CD14-positive monocyte (primary cell): ENCODE measurements at regions not wholly inside any gene's neighbourhood (a gene's known extent, or its start where the extent isn't known, plus 50 kb on each side); places are given as distances from the start of the nearest gene placed in this dataset.

Experiments used
- DNase-seq, 3 donors: peaks; one replicate each; pipeline ENCODE4 v3.0.0-alpha.2; 2011 to 2022
- H2AFZ ChIP-seq: 2 replicates; pipeline ENCODE4 v1.6.0; 2012; ENCODE audit warnings: mild to moderate bottlenecking, low read depth, low read length, inconsistent platforms; ENCODE audit not compliant: insufficient read depth, poor library complexity, severe bottlenecking
- H3K27ac ChIP-seq, 2 donors: 1 replicate in 1 of 2; 2 replicates in 1 of 2; pipeline ENCODE4 v1.5.1; 2012 to 2013; ENCODE audit warnings: low read length in 2 of 2, control low read depth in 1 of 2, inconsistent platforms in 1 of 2, low read depth in 1 of 2, mild to moderate bottlenecking in 1 of 2
- H3K27me3 ChIP-seq, 2 donors: one replicate each; pipeline versions ENCODE4 v1.6.0 to v1.6.1; 2011 to 2013; ENCODE audit warnings: low read length in 2 of 2; ENCODE audit not compliant: control insufficient read depth in 2 of 2, insufficient read depth in 2 of 2
- H3K36me3 ChIP-seq, 2 donors: replicated peaks in 1 of 2; 1 replicate in 1 of 2; 2 replicates in 1 of 2; pipeline versions ENCODE4 v1.5.1 to v1.6.1; 2012 to 2013; ENCODE audit warnings: low read length in 2 of 2, control low read depth in 1 of 2, inconsistent platforms in 1 of 2, mild to moderate bottlenecking in 1 of 2; ENCODE audit not compliant: insufficient read depth in 2 of 2, control insufficient read depth in 1 of 2
- H3K4me1 ChIP-seq, 2 donors: 1 replicate in 1 of 2; 2 replicates in 1 of 2; pipeline versions ENCODE4 v1.5.1 to v1.6.1; 2012 to 2013; ENCODE audit warnings: low read length in 2 of 2, control low read depth in 1 of 2, inconsistent platforms in 1 of 2, mild to moderate bottlenecking in 1 of 2, moderate library complexity in 1 of 2; ENCODE audit not compliant: insufficient read depth in 2 of 2, control insufficient read depth in 1 of 2
- H3K4me2 ChIP-seq: replicated peaks from 2 replicates; pipeline ENCODE3; 2012; ENCODE audit warnings: low read length, moderate library complexity, mild to moderate bottlenecking; ENCODE audit not compliant: poor library complexity, severe bottlenecking; ENCODE audit errors: extremely low read depth
- H3K4me3 ChIP-seq, 3 experiments: fragments of 200-600 bp in 1 of 3; sonication (generic) in 1 of 3; replicated peaks in 1 of 3; 1 replicate in 2 of 3; 2 replicates in 1 of 3; pipeline ENCODE4 v1.5.1; 2011 to 2013; ENCODE audit warnings: low read length in 3 of 3, mild to moderate bottlenecking in 3 of 3, control low read depth in 2 of 3, low read depth in 2 of 3, inconsistent platforms in 1 of 3, moderate library complexity in 1 of 3
- H3K79me2 ChIP-seq: 2 replicates; pipeline ENCODE4 v1.6.0; 2012; ENCODE audit warnings: mild to moderate bottlenecking, control low read depth, inconsistent platforms, low read length, moderate library complexity; ENCODE audit not compliant: insufficient read depth
- H3K9ac ChIP-seq: 2 replicates; pipeline ENCODE4 v1.6.0; 2017; ENCODE audit warnings: low read length, mild to moderate bottlenecking; ENCODE audit not compliant: insufficient read depth, poor library complexity, severe bottlenecking
- H3K9me3 ChIP-seq, 2 donors: replicated peaks in 1 of 2; 1 replicate in 1 of 2; 2 replicates in 1 of 2; pipeline versions ENCODE4 v1.5.1 to v1.6.1; 2012 to 2013; ENCODE audit warnings: low read length in 2 of 2, control low read depth in 1 of 2; ENCODE audit not compliant: control insufficient read depth in 1 of 2, insufficient read depth in 1 of 2
- H4K20me1 ChIP-seq: 2 replicates; pipeline ENCODE4 v1.6.0; 2012; ENCODE audit warnings: mild to moderate bottlenecking, low read length, control low read depth, moderate library complexity; ENCODE audit not compliant: insufficient read depth
- H3K27ac Mint-ChIP-seq, 7 donors: one replicate each; pipeline ENCODE4 v1.8.0; 2020; ENCODE audit warnings: mild to moderate bottlenecking in 7 of 7, mixed read lengths in 7 of 7, moderate library complexity in 6 of 7, inconsistent platforms in 2 of 7
- H3K27me3 Mint-ChIP-seq, 3 donors: one replicate each; pipeline ENCODE4 v1.8.0; 2021 to 2022; ENCODE audit warnings: low read depth in 3 of 3, mild to moderate bottlenecking in 3 of 3, mixed read lengths in 3 of 3, moderate library complexity in 3 of 3, inconsistent platforms in 1 of 3
- H3K36me3 Mint-ChIP-seq, 2 donors: one replicate each; pipeline ENCODE4 v1.8.0; 2020; ENCODE audit warnings: mixed read lengths in 2 of 2, inconsistent platforms in 1 of 2, mild to moderate bottlenecking in 1 of 2
- H3K4me1 Mint-ChIP-seq: one replicate; pipeline ENCODE4 v1.8.0; 2020; ENCODE audit warnings: mild to moderate bottlenecking, mixed read lengths
- H3K4me3 Mint-ChIP-seq, 2 donors: one replicate each; pipeline ENCODE4 v1.8.0; 2020; ENCODE audit warnings: mild to moderate bottlenecking in 2 of 2, mixed read lengths in 2 of 2, moderate library complexity in 1 of 2
- H3K9me3 Mint-ChIP-seq, 7 donors: one replicate each; pipeline ENCODE4 v1.8.0; 2020 to 2022; ENCODE audit warnings: mixed read lengths in 7 of 7, mild to moderate bottlenecking in 6 of 7, moderate library complexity in 6 of 7, inconsistent platforms in 2 of 7
- WGBS: methylation state at CpG from one replicate; pipeline ENCODE4 v1.1.5; 2013; ENCODE audit warnings: missing lambda C conversion rate; ENCODE audit not compliant: insufficient coverage; 5-methylcytosine and 5-hydroxymethylcytosine counted together
- intact Hi-C, 2 donors: fragments of 100-400 bp; cut with micrococcal nuclease; formaldehyde crosslinking; loops; one replicate each; pipeline versions ENCODE4 v1.15.0 to v1.15.1; 2023
- TF ChIP-seq, protein P1 (sequence below): fragments of 200-600 bp; IDR thresholded peaks from one replicate; pipeline ENCODE4 v1.8.0; 2022; ENCODE audit warnings: antibody characterized with exemption, mild to moderate bottlenecking

DNA sequence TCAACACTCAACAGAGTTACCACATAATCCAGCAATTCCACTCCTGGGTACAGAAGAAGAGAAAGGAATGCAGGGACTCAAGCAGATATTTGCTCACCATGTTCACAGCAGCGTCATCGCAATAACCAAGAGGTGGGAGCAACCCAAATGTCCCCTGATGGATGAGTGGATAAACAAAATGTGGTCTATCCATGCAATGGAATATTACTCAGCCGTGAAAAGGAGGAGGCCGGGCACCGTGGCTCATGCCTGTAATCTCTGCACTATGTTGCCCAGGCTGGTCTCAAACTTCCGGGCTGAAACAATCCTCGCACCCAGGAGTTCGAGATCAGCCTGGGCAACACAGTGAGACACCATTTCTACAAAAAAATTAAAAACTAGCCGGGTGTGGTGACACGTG is 131.7 kb downstream of the CTTN start:
- Histone ChIP-seq H3K79me2 (no peaks in the 10 kb centered on the region), H2AFZ (no peak overlapping the region), H3K27me3 (no peaks in the 10 kb centered on the region), H3K36me3 (no peaks in the 10 kb centered on the region), H3K27ac (no peak overlapping the region), H3K9ac (no peak overlapping the region), H4K20me1 (no peaks in the 10 kb centered on the region), H3K9me3 (peaks cover 4 to 8% of the 10 kb centered on the region in 2 donors), H3K4me3 (no peak overlapping the region), H3K4me1 (no peaks in the 10 kb centered on the region), H3K4me2 (no peak overlapping the region)
- no peak for DNase-seq
- H3K9me3 Mint-ChIP-seq, result peaks cover 2 to 8% (median 4%) of the 10 kb centered on the region in 7 donors
- TF ChIP-seq, protein P1, sequence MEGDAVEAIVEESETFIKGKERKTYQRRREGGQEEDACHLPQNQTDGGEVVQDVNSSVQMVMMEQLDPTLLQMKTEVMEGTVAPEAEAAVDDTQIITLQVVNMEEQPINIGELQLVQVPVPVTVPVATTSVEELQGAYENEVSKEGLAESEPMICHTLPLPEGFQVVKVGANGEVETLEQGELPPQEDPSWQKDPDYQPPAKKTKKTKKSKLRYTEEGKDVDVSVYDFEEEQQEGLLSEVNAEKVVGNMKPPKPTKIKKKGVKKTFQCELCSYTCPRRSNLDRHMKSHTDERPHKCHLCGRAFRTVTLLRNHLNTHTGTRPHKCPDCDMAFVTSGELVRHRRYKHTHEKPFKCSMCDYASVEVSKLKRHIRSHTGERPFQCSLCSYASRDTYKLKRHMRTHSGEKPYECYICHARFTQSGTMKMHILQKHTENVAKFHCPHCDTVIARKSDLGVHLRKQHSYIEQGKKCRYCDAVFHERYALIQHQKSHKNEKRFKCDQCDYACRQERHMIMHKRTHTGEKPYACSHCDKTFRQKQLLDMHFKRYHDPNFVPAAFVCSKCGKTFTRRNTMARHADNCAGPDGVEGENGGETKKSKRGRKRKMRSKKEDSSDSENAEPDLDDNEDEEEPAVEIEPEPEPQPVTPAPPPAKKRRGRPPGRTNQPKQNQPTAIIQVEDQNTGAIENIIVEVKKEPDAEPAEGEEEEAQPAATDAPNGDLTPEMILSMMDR, result no peak
- no peaks in the 10 kb centered on the region for H3K4me1 Mint-ChIP-seq
- no peak overlapping the region for H3K27ac Mint-ChIP-seq
- WGBS, result 98% methylated on average over 7 of the region's 10 CpGs
- no peaks in the 10 kb centered on the region for H3K36me3 Mint-ChIP-seq
- intact Hi-C loops, result no loop called here
- peaks cover 1 to 5% (median 1%) of the 10 kb centered on the region in 3 donors for H3K27me3 Mint-ChIP-seq
- no peak overlapping the region for H3K4me3 Mint-ChIP-seq

DNA sequence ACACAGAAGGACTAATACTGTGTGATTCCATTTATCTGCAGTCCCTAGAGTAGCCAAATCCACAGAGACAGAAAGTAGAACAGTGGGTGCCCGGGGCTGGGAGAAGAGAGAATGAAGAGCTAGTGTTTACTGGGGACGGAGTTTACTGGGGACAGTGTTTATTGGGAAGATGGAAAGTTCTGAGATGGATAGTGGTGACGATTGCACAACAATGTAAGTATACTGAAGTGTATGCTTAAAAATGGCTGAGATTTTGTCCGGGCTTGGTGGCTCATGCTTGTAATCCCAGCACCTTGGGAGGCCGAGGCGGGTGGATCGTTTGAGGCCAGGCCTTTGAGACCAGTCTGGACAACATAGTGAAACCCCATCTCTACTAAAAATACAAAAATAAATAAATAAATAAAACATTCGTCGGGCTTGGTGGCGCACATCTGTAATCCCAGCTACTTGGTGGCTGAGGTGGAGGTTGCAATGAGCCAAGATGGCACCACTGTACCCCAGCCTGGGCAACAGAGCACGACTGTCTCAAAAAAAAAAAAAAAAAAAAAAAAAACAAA is 132.4 kb downstream of the CTTN start:
- Mint-ChIP-seq H3K4me3 (no peak overlapping the region), H3K36me3 (no peaks in the 10 kb centered on the region), H3K27ac (no peak overlapping the region), H3K27me3 (peaks cover 1 to 3% (median 1%) of the 10 kb centered on the region in 3 donors), H3K9me3 (peaks cover 2 to 12% (median 5%) of the 10 kb centered on the region in 7 donors), H3K4me1 (no peaks in the 10 kb centered on the region)
- Histone ChIP-seq H4K20me1 (no peaks in the 10 kb centered on the region), H3K27ac (no peak overlapping the region), H3K4me3 (no peak overlapping the region), H3K79me2 (no peaks in the 10 kb centered on the region), H3K4me1 (no peaks in the 10 kb centered on the region), H3K36me3 (no peaks in the 10 kb centered on the region), H2AFZ (no peak overlapping the region), H3K9me3 (peaks cover 4 to 8% of the 10 kb centered on the region in 2 donors), H3K9ac (no peak overlapping the region), H3K4me2 (no peak overlapping the region), H3K27me3 (no peaks in the 10 kb centered on the region)
- TF ChIP-seq, protein P1, result no peak
- intact Hi-C loops, result no loop called here
- WGBS, result 93% methylated on average over 2 of the region's 11 CpGs
- no peak for DNase-seq
